WTC11 (cell line): ENCODE measurements at regions not wholly inside any gene's neighbourhood (a gene's known extent, or its start where the extent isn't known, plus 50 kb on each side); places are given as distances from the start of the nearest gene placed in this dataset.

Experiments used
- ATAC-seq: fragments of 200-7000 bp; cut with Tn5 transposase; 2 replicates; pipeline ENCODE4 v1.10.0; 2021; ENCODE audit warnings: mild to moderate bottlenecking, moderate library complexity
- CTCF ChIA-PET: fragments of 300-600 bp; sonication (Branson Sonifier 250); formaldehyde crosslinking; loops from one replicate; lab custom pipeline; 2021; ENCODE audit warnings: antibody characterized with exemption; lab: Charles Lee
- POLR2A ChIA-PET: fragments of 350-600 bp; sonication (Branson Sonifier 250); formaldehyde crosslinking; loops from one replicate; lab custom pipeline; 2021; ENCODE audit warnings: antibody characterized with exemption; lab: Charles Lee
- DNase-seq: peaks from one replicate; pipeline ENCODE4 v3.0.0; 2021; ENCODE audit warnings: low spot score
- H3K27ac Mint-ChIP-seq: 2 replicates; pipeline ENCODE4 v1.8.0; 2021; ENCODE audit warnings: mixed read lengths
- H3K27me3 Mint-ChIP-seq: 2 replicates; pipeline ENCODE4 v1.8.0; 2021; ENCODE audit warnings: low read depth, mild to moderate bottlenecking, moderate library complexity, mixed read lengths
- H3K36me3 Mint-ChIP-seq: 2 replicates; pipeline ENCODE4 v1.8.0; 2021; ENCODE audit warnings: mixed read lengths
- H3K4me1 Mint-ChIP-seq: 2 replicates; pipeline ENCODE4 v1.8.0; 2022; ENCODE audit warnings: mixed read lengths
- H3K4me3 Mint-ChIP-seq: 2 replicates; pipeline ENCODE4 v1.8.0; 2021; ENCODE audit warnings: mild to moderate bottlenecking, moderate library complexity, mixed read lengths
- H3K9me3 Mint-ChIP-seq: 2 replicates; pipeline ENCODE4 v1.8.0; 2021; ENCODE audit warnings: mixed read lengths
- ATF1 ChIP-seq: sonication (generic); formaldehyde crosslinking; IDR thresholded peaks from 2 replicates; pipeline ENCODE4 v1.8.1; 2023; ENCODE audit warnings: mild to moderate bottlenecking, moderate library complexity, missing genetic modification reagents
- ATF2 ChIP-seq: sonication (generic); formaldehyde crosslinking; IDR thresholded peaks from 2 replicates; pipeline ENCODE4 v1.8.1; 2022; ENCODE audit warnings: low read depth, missing genetic modification reagents, borderline replicate concordance
- ATF3 ChIP-seq: sonication (generic); formaldehyde crosslinking; conservative IDR thresholded peaks from 2 replicates; pipeline ENCODE4 v1.8.1; 2022; ENCODE audit warnings: mild to moderate bottlenecking, missing genetic modification reagents
- CBFB ChIP-seq: sonication (generic); formaldehyde crosslinking; IDR thresholded peaks from 2 replicates; pipeline ENCODE4 v1.8.1; 2022; ENCODE audit warnings: mild to moderate bottlenecking, low read depth, missing genetic modification reagents
- E2F5 ChIP-seq: sonication (generic); formaldehyde crosslinking; IDR thresholded peaks from 2 replicates; pipeline ENCODE4 v1.8.1; 2022; ENCODE audit warnings: mild to moderate bottlenecking, moderate library complexity, missing genetic modification reagents
- FOXK1 ChIP-seq: sonication (generic); formaldehyde crosslinking; IDR thresholded peaks from 2 replicates; pipeline ENCODE4 v1.8.0; 2022; ENCODE audit warnings: mild to moderate bottlenecking, moderate library complexity, missing genetic modification reagents
- GTF2I ChIP-seq: fragments of 250-450 bp; sonication (Bioruptor Pico); conservative IDR thresholded peaks from 2 replicates; pipeline ENCODE4 v1.4.0; 2021; ENCODE audit warnings: mild to moderate bottlenecking
- IRF1 ChIP-seq: sonication (generic); formaldehyde crosslinking; IDR thresholded peaks from 2 replicates; pipeline ENCODE4 v1.8.0; 2023; ENCODE audit warnings: missing genetic modification reagents
- JUN ChIP-seq: sonication (generic); formaldehyde crosslinking; IDR thresholded peaks from 2 replicates; pipeline ENCODE4 v1.8.0; 2023; ENCODE audit warnings: mild to moderate bottlenecking, missing genetic modification reagents
- MAX ChIP-seq: sonication (generic); formaldehyde crosslinking; IDR thresholded peaks from 2 replicates; pipeline ENCODE4 v1.8.0; 2022; ENCODE audit warnings: mild to moderate bottlenecking, missing genetic modification reagents
- MXD4 ChIP-seq: fragments of 250-450 bp; sonication (Bioruptor Pico); IDR thresholded peaks from 2 replicates; pipeline ENCODE4 v1.8.0; 2021; ENCODE audit warnings: mild to moderate bottlenecking, moderate library complexity, borderline replicate concordance
- NFE2L1 ChIP-seq: sonication (generic); formaldehyde crosslinking; IDR thresholded peaks from 2 replicates; pipeline ENCODE4 v1.8.1; 2023; ENCODE audit warnings: missing genetic modification reagents
- NR2C2 ChIP-seq: sonication (generic); formaldehyde crosslinking; IDR thresholded peaks from 2 replicates; pipeline ENCODE4 v1.8.0; 2022; ENCODE audit warnings: mild to moderate bottlenecking, missing genetic modification reagents
- SMAD3 ChIP-seq: sonication (generic); formaldehyde crosslinking; IDR thresholded peaks from 2 replicates; pipeline ENCODE4 v1.8.0; 2022; ENCODE audit warnings: missing genetic modification reagents, mild to moderate bottlenecking, borderline replicate concordance
- SMAD4 ChIP-seq: sonication (generic); formaldehyde crosslinking; IDR thresholded peaks from 2 replicates; pipeline ENCODE4 v1.8.0; 2022; ENCODE audit warnings: mild to moderate bottlenecking, missing genetic modification reagents
- SOX15 ChIP-seq: fragments of 250-450 bp; sonication (Bioruptor Pico); IDR thresholded peaks from 2 replicates; pipeline ENCODE4 v1.9.0; 2021; ENCODE audit warnings: mild to moderate bottlenecking
- TP53 ChIP-seq: sonication (generic); formaldehyde crosslinking; IDR thresholded peaks from 2 replicates; pipeline ENCODE4 v1.8.1; 2023; ENCODE audit warnings: mild to moderate bottlenecking, missing genetic modification reagents
- USF1 ChIP-seq: sonication (generic); formaldehyde crosslinking; IDR thresholded peaks from 2 replicates; pipeline ENCODE4 v1.8.0; 2022; ENCODE audit warnings: mild to moderate bottlenecking, missing genetic modification reagents
- ZMAT4 ChIP-seq: fragments of 250-450 bp; sonication (Bioruptor Pico); IDR thresholded peaks from 2 replicates; pipeline ENCODE4 v1.9.0; 2021; ENCODE audit warnings: mild to moderate bottlenecking
- ZNF416 ChIP-seq: fragments of 250-450 bp; sonication (Bioruptor Pico); IDR thresholded peaks from 2 replicates; pipeline ENCODE4 v1.9.0; 2021; ENCODE audit warnings: mild to moderate bottlenecking, inconsistent platforms

- no peak for ATAC-seq
- CTCF ChIA-PET = no interaction called here
Measured at GRCh38 chr2:217154923-217155322, 295.1 kb upstream of the TNP1 start.

GRCh38 chr2:217153510-217153909 lies 293.6 kb upstream of the TNP1 start:
- ChIA-PET POLR2A (no interaction called here), CTCF (no interaction called here)
- Mint-ChIP-seq H3K27ac (no peak overlapping the region), H3K27me3 (no peaks in the 10 kb centered on the region; the same call in 1 of the 2 replicates)
- no peak for TF ChIP-seq USF1
- no peak for TF ChIP-seq GTF2I (CRISPR knock-in tag)
- no peak for TF ChIP-seq E2F5
- TF ChIP-seq ZNF416 = no peak
- no peak for TF ChIP-seq SOX15 (CRISPR knock-in tag)
- TF ChIP-seq, all 79 proteins: peak for 0
- no peak for ATAC-seq
- Mint-ChIP-seq H3K4me3 (no peak overlapping the region), H3K4me1 (no peaks in the 10 kb centered on the region), H3K36me3 (no peaks in the 10 kb centered on the region), H3K9me3 (no peaks in the 10 kb centered on the region)
- DNase-seq = no peak

More at GRCh38 chr2:217154923-217155322, 295.1 kb upstream of the TNP1 start:
- DNase-seq = no peak
- H3K27me3 Mint-ChIP-seq = no peaks in the 10 kb centered on the region; the same call in 1 of the 2 replicates
- POLR2A ChIA-PET = no interaction called here
- H3K9me3 Mint-ChIP-seq = no peaks in the 10 kb centered on the region
- H3K4me1 Mint-ChIP-seq = no peaks in the 10 kb centered on the region
- no peaks in the 10 kb centered on the region for H3K36me3 Mint-ChIP-seq
- TF ChIP-seq MAX (CRISPR knock-in tag) (no peak), NR2C2 (no peak), FOXK1 (no peak), SOX15 (CRISPR knock-in tag) (no peak)
- TF ChIP-seq, all 79 proteins: peak for 0
- no peak overlapping the region for H3K4me3 Mint-ChIP-seq
- H3K27ac Mint-ChIP-seq = no peak overlapping the region

- no peak for DNase-seq
- no peak overlapping the region for H3K27ac Mint-ChIP-seq
- H3K27me3 Mint-ChIP-seq = no peaks in the 10 kb centered on the region; the same call in 1 of the 2 replicates
- H3K4me3 Mint-ChIP-seq = no peak overlapping the region
- CTCF ChIA-PET = no interaction called here
- TF ChIP-seq CBFB (CRISPR knock-in tag) (no peak), ATF3 (CRISPR knock-in tag) (no peak), MXD4 (no peak), JUN (CRISPR knock-in tag) (no peak), ATF1 (no peak), ZNF416 (no peak), NFE2L1 (CRISPR knock-in tag) (no peak), IRF1 (CRISPR knock-in tag) (no peak), ZMAT4 (no peak), E2F5 (no peak), SMAD3 (CRISPR knock-in tag) (no peak), SMAD4 (CRISPR knock-in tag) (no peak), ATF2 (CRISPR knock-in tag) (no peak), TP53 (CRISPR knock-in tag) (no peak)
- POLR2A ChIA-PET = no interaction called here
- H3K4me1 Mint-ChIP-seq = no peaks in the 10 kb centered on the region
- no peaks in the 10 kb centered on the region for H3K36me3 Mint-ChIP-seq
- H3K9me3 Mint-ChIP-seq = no peaks in the 10 kb centered on the region
- no peak for ATAC-seq
Measured at GRCh38 chr2:217152831-217153230, 293.0 kb upstream of the TNP1 start.
